ENCODE measurements at regions not wholly inside any gene's neighbourhood (a gene's known extent, or its start where the extent isn't known, plus 50 kb on each side); places are given as distances from the start of the nearest gene placed in this dataset.

DNA sequence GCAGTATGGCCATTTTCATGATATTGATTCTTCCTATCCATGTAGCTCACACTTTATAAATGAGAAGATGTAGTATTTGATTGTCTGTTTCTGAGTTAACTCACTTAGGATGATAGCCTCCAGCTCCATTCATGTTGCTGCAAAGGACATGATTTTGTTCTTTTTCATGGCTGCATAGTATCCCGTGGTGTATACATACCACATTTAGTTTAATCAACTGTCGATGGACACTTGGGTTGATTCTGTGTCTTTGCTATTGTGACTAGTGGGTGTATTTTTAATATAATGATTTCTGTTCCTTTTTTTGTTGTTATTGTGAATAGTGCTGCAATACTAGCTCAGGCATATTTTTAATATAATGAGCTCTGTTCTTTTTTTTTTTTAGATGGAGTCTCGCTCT, 560.3 kb upstream of the ZNF608 start:
- TF ChIP-seq, protein P1, sequence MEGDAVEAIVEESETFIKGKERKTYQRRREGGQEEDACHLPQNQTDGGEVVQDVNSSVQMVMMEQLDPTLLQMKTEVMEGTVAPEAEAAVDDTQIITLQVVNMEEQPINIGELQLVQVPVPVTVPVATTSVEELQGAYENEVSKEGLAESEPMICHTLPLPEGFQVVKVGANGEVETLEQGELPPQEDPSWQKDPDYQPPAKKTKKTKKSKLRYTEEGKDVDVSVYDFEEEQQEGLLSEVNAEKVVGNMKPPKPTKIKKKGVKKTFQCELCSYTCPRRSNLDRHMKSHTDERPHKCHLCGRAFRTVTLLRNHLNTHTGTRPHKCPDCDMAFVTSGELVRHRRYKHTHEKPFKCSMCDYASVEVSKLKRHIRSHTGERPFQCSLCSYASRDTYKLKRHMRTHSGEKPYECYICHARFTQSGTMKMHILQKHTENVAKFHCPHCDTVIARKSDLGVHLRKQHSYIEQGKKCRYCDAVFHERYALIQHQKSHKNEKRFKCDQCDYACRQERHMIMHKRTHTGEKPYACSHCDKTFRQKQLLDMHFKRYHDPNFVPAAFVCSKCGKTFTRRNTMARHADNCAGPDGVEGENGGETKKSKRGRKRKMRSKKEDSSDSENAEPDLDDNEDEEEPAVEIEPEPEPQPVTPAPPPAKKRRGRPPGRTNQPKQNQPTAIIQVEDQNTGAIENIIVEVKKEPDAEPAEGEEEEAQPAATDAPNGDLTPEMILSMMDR (IDR thresholded peaks at IDR 0.05), result no peak
- no peak for TF ChIP-seq POLR2A (IDR thresholded peaks at IDR 0.05; ENCODE audit: low read depth)
- no peak for TF ChIP-seq POLR2AphosphoS5 (IDR thresholded peaks at IDR 0.05)

Data from esophagus muscularis mucosa (tissue), 3 donors.